Progenitor cell of endocrine pancreas (in vitro differentiated cells): ENCODE measurements at regions not wholly inside any gene's neighbourhood (a gene's known extent, or its start where the extent isn't known, plus 50 kb on each side); places are given as distances from the start of the nearest gene placed in this dataset.

ENCODE experiments used
- DNase-seq: peaks from one replicate; pipeline ENCODE4 v3.0.0; 2021; ENCODE audit warnings: low spot score; ENCODE audit not compliant: unreplicated experiment
- H3K27ac Mint-ChIP-seq: 2 replicates; pipeline ENCODE4 v1.8.0; 2021; ENCODE audit warnings: mild to moderate bottlenecking, moderate library complexity, mixed read lengths
- H3K27me3 Mint-ChIP-seq: 2 replicates; pipeline ENCODE4 v1.8.0; 2021; ENCODE audit warnings: mixed read lengths
- H3K36me3 Mint-ChIP-seq: 2 replicates; pipeline ENCODE4 v1.8.0; 2022; ENCODE audit warnings: mixed read lengths; ENCODE audit not compliant: insufficient read depth
- H3K4me1 Mint-ChIP-seq: 2 replicates; pipeline ENCODE4 v1.8.0; 2021; ENCODE audit warnings: low read depth, mixed read lengths
- H3K4me3 Mint-ChIP-seq: 2 replicates; pipeline ENCODE4 v1.8.0; 2021; ENCODE audit warnings: low read depth, mild to moderate bottlenecking, moderate library complexity, mixed read lengths
- H3K9me3 Mint-ChIP-seq: 2 replicates; pipeline ENCODE4 v1.8.0; 2021; ENCODE audit warnings: low read depth, mixed read lengths
- CTCF ChIP-seq: fragments of 200-600 bp; sonication (generic); IDR thresholded peaks from one replicate; pipeline ENCODE4 v1.5.0; 2021; ENCODE audit warnings: antibody characterized with exemption, mild to moderate bottlenecking; ENCODE audit not compliant: unreplicated experiment

GRCh38 chr4:60296386-60296785, 903.7 kb upstream of the ADGRL3 start:
- no peaks in the 10 kb centered on the region for H3K9me3 Mint-ChIP-seq
- no peak for TF ChIP-seq CTCF

GRCh38 chr4:60313611-60314178, 886.4 kb upstream of the ADGRL3 start:
- Mint-ChIP-seq H3K4me3 (no peak overlapping the region), H3K9me3 (peaks cover 4% of the 10 kb centered on the region), H3K27me3 (no peaks in the 10 kb centered on the region), H3K36me3 (no peaks in the 10 kb centered on the region), H3K27ac (no peak overlapping the region), H3K4me1 (no peaks in the 10 kb centered on the region)
- no peak for DNase-seq
- TF ChIP-seq CTCF: no peak

More at GRCh38 chr4:60296386-60296785, 903.7 kb upstream of the ADGRL3 start:
- Mint-ChIP-seq H3K27me3 (no peaks in the 10 kb centered on the region), H3K36me3 (no peaks in the 10 kb centered on the region), H3K4me1 (no peaks in the 10 kb centered on the region), H3K27ac (no peak overlapping the region), H3K4me3 (no peak overlapping the region)
- DNase-seq: no peak

- H3K9me3 Mint-ChIP-seq: peaks cover 4% of the 10 kb centered on the region
- H3K27me3 Mint-ChIP-seq: no peaks in the 10 kb centered on the region
- no peaks in the 10 kb centered on the region for H3K36me3 Mint-ChIP-seq
- TF ChIP-seq CTCF: no peak
- no peaks in the 10 kb centered on the region for H3K4me1 Mint-ChIP-seq
- no peak overlapping the region for H3K27ac Mint-ChIP-seq
- H3K4me3 Mint-ChIP-seq: no peak overlapping the region
- DNase-seq: no peak
Observed at GRCh38 chr4:60314416-60314815, 885.7 kb upstream of the ADGRL3 start.

- no peaks in the 10 kb centered on the region for H3K4me1 Mint-ChIP-seq
- H3K27me3 Mint-ChIP-seq: no peaks in the 10 kb centered on the region
- peaks cover 4% of the 10 kb centered on the region for H3K9me3 Mint-ChIP-seq
- TF ChIP-seq CTCF: no peak
- H3K4me3 Mint-ChIP-seq: no peak overlapping the region
- DNase-seq: no peak
- no peak overlapping the region for H3K27ac Mint-ChIP-seq
- no peaks in the 10 kb centered on the region for H3K36me3 Mint-ChIP-seq
Observed at GRCh38 chr4:60315586-60315985, 884.5 kb upstream of the ADGRL3 start.

- no peak for DNase-seq
- Mint-ChIP-seq H3K27ac (no peak overlapping the region), H3K4me3 (no peak overlapping the region), H3K36me3 (no peaks in the 10 kb centered on the region), H3K4me1 (no peaks in the 10 kb centered on the region), H3K9me3 (no peaks in the 10 kb centered on the region), H3K27me3 (no peaks in the 10 kb centered on the region)
- no peak for TF ChIP-seq CTCF
Observed at GRCh38 chr4:60326735-60327134, 873.4 kb upstream of the ADGRL3 start.
